Small intestine (tissue), 7 donors: ENCODE measurements at regions not wholly inside any gene's neighbourhood (a gene's known extent, or its start where the extent isn't known, plus 50 kb on each side); places are given as distances from the start of the nearest gene placed in this dataset.

Source experiments
- DNase-seq, 2 donors: peaks; one replicate each; pipeline versions ENCODE4 v3.0.0 to v3.0.0-alpha.2; 2013
- FAIRE-seq: peaks from 2 replicates; lab custom pipeline; 2012; peaks lifted over from hg19 to GRCh38; lab: Jason Lieb, UNC
- H3K27ac ChIP-seq, 3 donors: one replicate each; pipeline ENCODE4 v1.5.1; 2013; ENCODE audit warnings: low read length in 2 of 3, mild to moderate bottlenecking in 2 of 3, control low read depth in 1 of 3, inconsistent platforms in 1 of 3, low read depth in 1 of 3, moderate library complexity in 1 of 3
- H3K27me3 ChIP-seq, 3 donors: one replicate each; pipeline ENCODE4 v1.6.1; 2013; ENCODE audit warnings: low read length in 3 of 3, inconsistent platforms in 1 of 3; ENCODE audit not compliant: control insufficient read depth in 3 of 3, insufficient read depth in 3 of 3
- H3K36me3 ChIP-seq, 3 donors: one replicate each; pipeline ENCODE4 v1.6.1; 2013; ENCODE audit warnings: low read length in 3 of 3, inconsistent platforms in 1 of 3, low read depth in 1 of 3, mild to moderate bottlenecking in 1 of 3, moderate library complexity in 1 of 3; ENCODE audit not compliant: control insufficient read depth in 3 of 3, insufficient read depth in 2 of 3
- H3K4me1 ChIP-seq, 3 donors: one replicate each; pipeline ENCODE4 v1.6.1; 2013; ENCODE audit warnings: low read length in 2 of 3, inconsistent platforms in 1 of 3, low read depth in 1 of 3, mild to moderate bottlenecking in 1 of 3, moderate library complexity in 1 of 3; ENCODE audit not compliant: control insufficient read depth in 3 of 3, insufficient read depth in 2 of 3
- H3K4me3 ChIP-seq, 3 donors: one replicate each; pipeline ENCODE4 v1.5.1; 2013; ENCODE audit warnings: low read length in 3 of 3, control low read depth in 1 of 3, inconsistent platforms in 1 of 3, low read depth in 1 of 3, mild to moderate bottlenecking in 1 of 3, moderate library complexity in 1 of 3
- H3K9me3 ChIP-seq, 2 donors: one replicate each; pipeline ENCODE4 v1.6.1; 2013; ENCODE audit warnings: low read depth in 1 of 2, low read length in 1 of 2; ENCODE audit not compliant: control insufficient read depth in 2 of 2, insufficient read depth in 1 of 2
- WGBS, 3 donors: extraction: QIAGEN DNeasy Blood & Tissue Kit; methylation state at CpG; one replicate each; pipeline ENCODE4 v1.1.7; 2013; 5-methylcytosine and 5-hydroxymethylcytosine counted together
- donor health status: healthy with polysubstance abuse.
- donor health status: control.
- donor health status: control.
- donor health status: Bipolar disorder and iron deficiency.
- donor health status: healthy.

GRCh38 chr12:97781342-97781741 is 318.7 kb downstream of the RMST start:
- peaks cover 0 to 8% of the 10 kb centered on the region in 2 donors for H3K9me3 ChIP-seq
- H3K4me1 ChIP-seq, result no peaks in the 10 kb centered on the region
- H3K27ac ChIP-seq, result no peak overlapping the region
- H3K4me3 ChIP-seq, result no peak overlapping the region
- DNase-seq (no peak), FAIRE-seq (no peak)
- H3K36me3 ChIP-seq, result no peaks in the 10 kb centered on the region
- H3K27me3 ChIP-seq, result no peaks in the 10 kb centered on the region
- 74 to 84% (median 84%) methylated on average over 5 of the region's 5 CpGs for WGBS, 3 donors

DNA sequence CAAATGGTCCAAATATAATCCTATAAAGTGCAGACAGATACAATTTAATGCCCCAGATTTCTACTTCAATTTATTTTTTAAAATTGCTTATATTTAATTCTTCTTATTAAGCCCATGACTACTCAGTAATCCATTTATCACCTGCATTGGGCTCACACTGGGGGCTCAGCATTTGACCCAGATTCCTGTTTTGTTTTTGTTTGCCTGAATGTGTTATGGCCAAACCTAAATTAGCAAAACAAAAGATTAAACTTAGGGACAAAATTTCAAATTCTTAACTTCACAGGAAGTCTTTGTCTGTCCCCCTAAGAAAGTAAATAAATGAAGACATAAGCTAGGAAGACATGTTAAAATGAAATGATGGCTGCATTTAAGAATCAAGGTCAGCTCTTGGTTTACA is 322.3 kb downstream of the RMST start:
- H3K36me3 ChIP-seq, result no peaks in the 10 kb centered on the region
- no peak overlapping the region for H3K4me3 ChIP-seq
- H3K9me3 ChIP-seq, result no peaks in the 10 kb centered on the region
- no peak overlapping the region for H3K27ac ChIP-seq
- H3K27me3 ChIP-seq, result no peaks in the 10 kb centered on the region
- FAIRE-seq, result no peak
- H3K4me1 ChIP-seq, result no peaks in the 10 kb centered on the region
- no peak for DNase-seq

- WGBS, 3 donors, result 81 to 88% (median 86%) methylated on average over 1 of the region's 1 CpG
- FAIRE-seq (no peak), DNase-seq (no peak)
- Histone ChIP-seq H3K4me1 (no peaks in the 10 kb centered on the region), H3K4me3 (no peak overlapping the region), H3K27ac (no peak overlapping the region), H3K27me3 (no peaks in the 10 kb centered on the region), H3K36me3 (no peaks in the 10 kb centered on the region), H3K9me3 (peaks cover 0 to 5% of the 10 kb centered on the region in 2 donors)
Measured at GRCh38 chr12:97790281-97790680, 327.7 kb downstream of the RMST start.

DNA sequence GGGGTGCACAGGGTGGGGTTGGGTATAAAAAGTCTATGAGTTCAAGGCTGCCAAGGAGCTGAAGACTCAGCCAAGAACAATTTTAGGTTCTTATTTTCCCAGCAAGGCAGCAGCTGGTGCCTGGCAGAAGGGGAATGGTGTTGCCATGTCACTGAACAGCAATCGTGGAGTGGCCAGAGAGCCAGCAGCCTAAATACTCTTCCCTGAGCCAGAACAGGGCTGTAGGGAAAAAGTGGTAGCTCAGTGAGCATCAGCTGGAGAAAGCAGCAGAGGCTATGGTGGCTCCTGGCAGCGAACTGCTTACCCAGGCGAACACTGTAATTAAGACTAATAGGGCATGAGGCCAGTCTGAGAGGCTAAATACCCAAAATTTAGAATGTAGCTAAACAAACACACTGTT is 334.9 kb downstream of the RMST start:
- 79 to 92% (median 88%) methylated on average over 3 of the region's 3 CpGs for WGBS, 3 donors
- DNase-seq (no peak), FAIRE-seq (no peak)
- Histone ChIP-seq H3K4me3 (no peak overlapping the region), H3K9me3 (peaks cover 0 to 4% of the 10 kb centered on the region in 2 donors), H3K27me3 (no peaks in the 10 kb centered on the region), H3K36me3 (no peaks in the 10 kb centered on the region), H3K4me1 (no peaks in the 10 kb centered on the region), H3K27ac (no peak overlapping the region)

DNA sequence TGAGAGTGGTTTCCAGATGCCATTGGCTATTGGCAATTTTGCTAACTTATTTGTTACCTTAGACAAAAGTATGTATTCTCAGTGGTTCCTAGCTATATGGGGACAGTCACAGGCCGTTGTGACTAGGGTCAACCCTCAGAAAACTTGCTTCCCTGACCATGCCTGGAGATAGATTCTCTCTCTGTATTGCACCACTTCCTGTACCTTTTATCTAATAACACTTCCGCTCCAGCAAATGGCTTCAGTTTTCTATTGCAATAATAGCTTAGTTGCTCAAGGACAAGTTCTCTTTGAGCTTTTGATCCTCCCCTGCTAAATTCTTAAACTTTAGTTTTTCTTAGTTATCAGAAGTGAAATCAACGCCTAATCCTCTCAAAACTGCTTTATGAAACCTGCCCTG is 338.0 kb downstream of the RMST start:
- no peak for DNase-seq
- FAIRE-seq, result no peak
- Histone ChIP-seq H3K9me3 (no peaks in the 10 kb centered on the region), H3K27me3 (no peaks in the 10 kb centered on the region), H3K36me3 (no peaks in the 10 kb centered on the region), H3K4me1 (no peaks in the 10 kb centered on the region), H3K4me3 (no peak overlapping the region), H3K27ac (no peak overlapping the region)
- 52 to 70% (median 66%) methylated on average over 3 of the region's 3 CpGs for WGBS, 3 donors

DNA sequence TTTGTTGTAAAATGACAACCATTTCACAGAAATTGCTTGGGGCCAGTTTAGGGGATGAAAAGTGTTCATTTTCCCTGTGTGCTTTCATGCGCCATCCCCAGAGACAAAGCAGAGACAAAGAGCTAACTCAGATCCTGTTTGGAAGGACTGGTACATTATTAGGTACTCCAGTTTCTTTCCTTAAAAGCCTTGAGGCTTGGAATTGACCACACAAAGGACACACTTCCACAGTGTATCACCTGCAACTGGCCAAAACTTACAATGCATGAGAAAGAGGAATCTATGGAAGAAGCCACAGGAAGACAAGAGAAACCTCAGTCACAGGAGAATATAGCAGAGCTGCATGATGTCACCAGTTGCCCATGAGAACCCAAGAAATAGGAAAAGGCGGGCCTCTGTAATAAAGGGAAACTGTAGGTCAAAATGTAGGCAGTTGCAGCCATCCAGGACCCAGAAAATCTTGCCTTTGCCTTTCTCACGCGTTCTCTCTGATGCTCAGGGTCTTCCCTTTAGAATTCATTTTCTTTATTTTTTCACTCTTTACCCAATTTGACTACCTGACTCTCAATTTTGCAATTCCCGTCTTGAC is 339.0 kb downstream of the RMST start:
- Histone ChIP-seq H3K27me3 (no peaks in the 10 kb centered on the region), H3K36me3 (no peaks in the 10 kb centered on the region), H3K9me3 (no peaks in the 10 kb centered on the region), H3K4me1 (no peaks in the 10 kb centered on the region), H3K4me3 (no peak overlapping the region), H3K27ac (no peak overlapping the region)
- FAIRE-seq (no peak), DNase-seq (no peak)
- whole genome bisulfite sequencing, 3 donors, result 79 to 86% (median 85%) methylated on average over 5 of the region's 5 CpGs

DNA sequence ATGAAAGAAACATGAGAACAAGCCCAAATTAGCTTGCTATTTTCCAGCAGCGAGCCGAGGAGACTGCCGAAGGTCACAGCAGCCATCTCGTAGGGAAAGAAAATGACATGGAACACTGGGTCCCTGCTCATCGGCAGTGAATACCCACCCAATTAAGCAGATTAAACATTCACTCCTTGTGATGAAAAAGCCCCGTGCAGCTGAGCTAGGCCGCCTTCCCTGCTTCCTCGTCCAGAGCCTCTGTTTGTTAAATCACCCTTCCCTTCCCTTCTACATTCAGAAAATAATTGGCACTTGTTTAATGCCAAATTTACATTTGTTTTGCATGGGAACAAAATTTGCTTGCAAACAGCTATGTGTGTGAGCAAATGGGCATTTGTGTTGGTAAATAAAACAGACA is 342.5 kb downstream of the RMST start:
- FAIRE-seq, result no peak
- Histone ChIP-seq H3K4me3 (no peak overlapping the region), H3K9me3 (no peaks in the 10 kb centered on the region), H3K27ac (no peak overlapping the region), H3K27me3 (no peaks in the 10 kb centered on the region), H3K36me3 (no peaks in the 10 kb centered on the region), H3K4me1 (no peaks in the 10 kb centered on the region)
- 62 to 68% (median 67%) methylated on average over 8 of the region's 8 CpGs for WGBS, 3 donors
- no peak for DNase-seq

DNA sequence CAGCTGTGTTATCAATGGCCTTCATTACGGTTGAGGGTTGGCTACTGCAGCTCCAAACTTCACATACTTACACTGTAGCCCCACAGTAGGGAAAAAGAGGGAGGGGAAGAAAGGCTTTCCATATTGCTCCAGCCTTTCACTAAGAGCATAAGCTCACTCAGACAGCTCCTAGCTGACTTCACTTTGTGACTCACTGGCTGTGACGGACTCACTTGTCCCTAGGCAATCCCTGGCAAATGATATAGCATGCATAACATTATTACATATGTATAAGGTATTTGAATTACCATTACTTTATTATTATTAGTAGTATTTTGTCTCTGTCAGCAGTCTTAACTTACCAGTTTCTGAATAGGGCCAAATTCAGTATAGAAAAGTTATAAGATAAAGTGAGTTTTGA is 350.7 kb downstream of the RMST start:
- no peaks in the 10 kb centered on the region for H3K9me3 ChIP-seq
- H3K27me3 ChIP-seq, result peaks cover 0 to 2% (median 0%) of the 10 kb centered on the region in 3 donors
- H3K4me1 ChIP-seq, result no peaks in the 10 kb centered on the region
- DNase-seq (no peak), FAIRE-seq (no peak)
- 34 to 66% (median 60%) methylated on average over 2 of the region's 2 CpGs for WGBS, 3 donors
- H3K36me3 ChIP-seq, result no peaks in the 10 kb centered on the region
- H3K27ac ChIP-seq, result no peak overlapping the region
- no peak overlapping the region for H3K4me3 ChIP-seq

DNA sequence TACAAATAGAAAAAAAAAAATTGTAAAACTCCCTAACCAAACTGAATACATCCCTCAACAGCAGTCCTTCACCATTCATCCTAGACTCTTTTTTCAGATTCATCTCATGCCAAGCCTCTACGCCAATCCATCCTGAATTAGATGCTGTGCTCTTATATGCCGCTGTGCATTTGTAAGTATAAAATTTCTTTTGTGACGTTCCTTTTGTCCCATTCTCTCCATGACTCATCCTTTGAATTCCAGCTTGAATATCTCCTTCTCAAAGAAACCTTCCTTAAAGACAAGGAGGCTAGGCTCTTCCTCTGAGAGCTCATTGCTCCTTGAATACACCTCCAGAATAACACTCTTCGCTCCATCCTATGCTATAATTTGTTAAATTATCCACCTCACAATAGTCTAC is 359.2 kb downstream of the RMST start:
- no peaks in the 10 kb centered on the region for H3K4me1 ChIP-seq
- no peaks in the 10 kb centered on the region for H3K27me3 ChIP-seq
- DNase-seq (no peak), FAIRE-seq (no peak)
- H3K9me3 ChIP-seq, result no peaks in the 10 kb centered on the region
- no peaks in the 10 kb centered on the region for H3K36me3 ChIP-seq
- no peak overlapping the region for H3K4me3 ChIP-seq
- WGBS, 3 donors, result 79 to 84% (median 82%) methylated on average over 4 of the region's 4 CpGs
- H3K27ac ChIP-seq, result no peak overlapping the region
